Body of pancreas (tissue), 4 donors: ENCODE measurements at regions not wholly inside any gene's neighbourhood (a gene's known extent, or its start where the extent isn't known, plus 50 kb on each side); places are given as distances from the start of the nearest gene placed in this dataset.

Experiments
- CTCF ChIP-seq, 7 experiments: fragments of 450-650 bp in 4 of 7; fragments of 200-600 bp in 3 of 7; sonication (generic) in 3 of 7; IDR thresholded peaks; one replicate each; pipeline ENCODE4 v1.5.1; 2016 to 2019; ENCODE audit warnings: antibody characterized with exemption in 7 of 7
- POLR2A ChIP-seq, 3 donors: fragments of 450-650 bp; IDR thresholded peaks; one replicate each; pipeline ENCODE4 v1.6.1; 2016; ENCODE audit warnings: antibody characterized with exemption in 3 of 3, mild to moderate bottlenecking in 2 of 3

GRCh38 chr18:42537291-42537690, 578.2 kb downstream of the RIT2 start:
- no peak for TF ChIP-seq POLR2A (IDR thresholded peaks at IDR 0.05)
- TF ChIP-seq CTCF (IDR thresholded peaks at IDR 0.05): no peak
